Fibroblast of gingiva (primary cell): ENCODE measurements at regions not wholly inside any gene's neighbourhood (a gene's known extent, or its start where the extent isn't known, plus 50 kb on each side); places are given as distances from the start of the nearest gene placed in this dataset.
A peak's percentile ranks its signal among the peaks of the same experiment; 100 is the strongest.
"Not testable (repeated sequence)": the region's sequence is repeated elsewhere in the genome, so short reads cannot be mapped to it uniquely, and the experiment has no call there.

ENCODE experiments used
- DNase-seq: peaks from one replicate; pipeline ENCODE4 v3.0.0-alpha.2; 2011; ENCODE audit warnings: low read depth

DNA sequence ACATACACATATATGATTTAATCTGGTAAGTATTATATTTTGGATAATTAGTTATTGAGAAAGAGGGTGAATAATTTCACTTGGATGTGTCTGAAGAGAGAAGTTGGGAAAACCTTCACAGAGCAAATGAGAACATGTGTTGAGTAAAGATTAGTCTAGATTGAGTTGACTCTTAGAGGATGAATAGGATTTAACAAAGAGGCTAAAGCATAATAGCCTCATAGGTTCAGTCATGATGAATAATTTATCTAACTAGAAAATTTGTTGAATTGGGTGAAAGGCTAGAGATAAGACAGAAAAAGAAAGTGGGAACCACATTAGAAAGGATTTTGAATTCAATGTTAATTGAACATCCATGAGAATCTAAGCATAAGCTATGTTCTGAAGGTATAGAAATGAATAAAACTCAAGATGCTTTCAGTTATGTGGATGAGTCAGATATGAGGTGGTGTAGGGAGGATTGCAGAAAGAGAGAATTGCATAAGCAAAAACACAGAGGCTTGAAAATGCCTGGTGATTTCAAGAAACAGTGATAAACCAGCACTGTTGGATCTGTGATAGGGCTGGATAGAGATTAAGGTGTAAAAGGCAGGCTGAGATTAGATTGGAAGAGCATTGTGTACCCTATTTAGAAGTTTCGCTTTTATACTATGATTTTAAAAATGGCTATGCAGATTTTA is 207.6 kb upstream of the NR3C2 start:
- DNase-seq = no peak

DNA sequence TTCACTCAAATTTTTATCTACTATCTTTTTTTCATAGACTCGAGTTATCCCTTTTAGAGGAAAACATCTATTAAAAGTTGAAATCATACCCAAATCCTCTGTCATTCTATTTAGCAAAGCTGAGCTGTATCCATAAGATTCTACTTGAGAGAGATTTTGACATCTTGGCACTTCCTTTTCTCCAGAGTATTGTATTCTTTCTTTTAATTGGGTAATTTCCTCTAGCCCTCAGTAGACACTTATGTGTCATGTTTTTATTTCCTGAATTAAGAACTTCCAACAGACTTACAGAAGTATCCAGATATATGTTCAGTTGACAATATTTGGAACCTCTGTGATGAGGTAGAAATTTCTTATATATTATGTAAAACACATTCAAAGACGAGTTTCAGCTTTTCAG is 201.6 kb upstream of the NR3C2 start:
- DNase-seq = no peak

DNA sequence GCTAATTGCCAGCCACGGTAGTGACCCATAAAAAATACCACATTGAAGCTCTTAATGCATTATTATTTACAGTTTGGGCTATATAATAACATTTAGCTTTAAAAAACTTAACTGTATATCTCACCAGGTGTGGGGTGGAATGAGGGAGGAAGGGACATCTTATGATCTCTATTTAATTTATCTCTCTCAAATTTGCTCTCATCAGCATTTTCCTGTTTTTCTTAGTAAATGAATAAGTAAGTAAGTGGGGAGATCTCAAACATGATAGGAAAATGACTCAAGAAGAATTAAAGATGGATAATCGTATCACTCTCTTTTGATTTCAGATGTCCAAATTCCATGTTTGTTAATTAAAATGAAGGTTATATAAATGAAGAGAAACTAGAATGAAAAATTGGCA is 200.7 kb upstream of the NR3C2 start:
- no peak for DNase-seq

DNA sequence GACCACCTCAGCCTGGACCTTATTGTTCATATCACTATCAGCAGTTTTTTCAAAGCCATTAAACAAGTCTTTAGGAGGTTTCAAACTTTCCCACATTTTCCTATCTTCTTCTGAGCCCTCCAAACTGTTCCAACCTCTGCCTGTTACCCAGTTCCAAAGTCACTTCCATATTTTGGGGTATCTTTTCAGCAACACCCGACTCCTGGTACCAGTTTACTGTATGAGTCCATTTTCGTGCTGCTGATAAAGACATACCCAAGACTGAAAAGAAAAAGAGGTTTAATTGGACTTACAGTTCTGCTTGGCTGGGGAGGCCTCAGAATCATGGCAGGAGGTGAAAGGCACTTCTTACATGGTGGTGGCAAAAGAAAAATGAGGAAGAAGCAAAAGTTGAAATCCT is 195.9 kb upstream of the NR3C2 start:
- not testable (repeated sequence) for DNase-seq

DNA sequence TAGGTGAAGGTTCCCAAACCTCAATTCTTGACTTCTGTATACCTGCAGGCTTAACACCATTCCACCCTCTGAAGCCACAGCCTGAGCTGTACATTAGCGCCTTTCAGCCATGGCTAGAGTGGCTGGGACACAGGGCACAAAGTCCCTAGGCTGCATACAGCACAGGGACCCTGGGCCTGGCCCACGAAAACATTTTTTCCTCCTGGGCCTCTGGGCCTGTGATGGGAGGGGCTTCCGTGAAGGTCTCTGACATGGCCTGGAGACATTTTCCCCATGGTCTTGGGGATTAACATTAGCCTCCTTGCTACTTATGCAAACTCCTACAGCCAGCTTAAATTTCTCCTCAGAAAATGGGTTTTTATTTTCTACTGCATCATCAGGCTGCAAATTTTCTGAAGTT is 195.2 kb upstream of the NR3C2 start:
- not testable (repeated sequence) for DNase-seq

DNA sequence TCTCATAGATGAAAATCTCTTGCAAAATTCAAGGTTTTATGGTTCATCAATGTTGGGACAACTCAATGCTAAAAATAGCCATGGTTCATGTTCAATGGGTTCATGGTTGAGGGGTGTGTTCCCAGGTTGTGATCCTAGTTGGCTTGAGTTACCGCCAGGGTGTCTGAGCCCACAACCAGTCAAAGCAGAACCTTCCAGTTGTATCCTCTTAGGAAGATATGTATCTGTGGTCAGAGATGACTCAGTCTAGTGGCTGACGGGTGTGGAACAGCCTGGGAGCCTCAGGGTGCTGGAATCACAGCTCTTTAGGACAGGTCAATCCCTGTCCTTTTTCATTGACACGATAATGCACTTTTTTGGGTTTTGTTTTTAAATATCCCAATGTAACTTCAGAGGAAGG is 192.3 kb upstream of the NR3C2 start:
- DNase-seq = no peak

DNA sequence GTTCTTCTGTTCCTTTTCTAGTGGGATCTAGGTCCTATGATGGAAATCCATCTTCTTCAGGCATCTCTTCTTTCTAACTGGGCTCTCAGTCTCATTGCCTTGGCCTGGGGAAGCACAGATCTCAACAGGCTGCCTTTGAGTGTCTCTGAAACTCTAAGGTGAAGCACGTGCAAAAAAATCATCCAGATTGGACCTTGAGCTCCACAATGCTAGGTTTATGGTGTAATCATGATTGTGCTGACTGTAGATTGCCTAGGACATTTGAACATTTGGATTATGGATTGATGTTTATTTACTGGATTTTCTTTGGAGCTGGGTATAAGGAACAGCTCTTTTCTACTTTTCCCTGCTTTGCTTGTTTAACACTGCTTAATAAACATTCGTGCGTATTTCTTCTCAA is 191.5 kb upstream of the NR3C2 start:
- DNase-seq = no peak

DNA sequence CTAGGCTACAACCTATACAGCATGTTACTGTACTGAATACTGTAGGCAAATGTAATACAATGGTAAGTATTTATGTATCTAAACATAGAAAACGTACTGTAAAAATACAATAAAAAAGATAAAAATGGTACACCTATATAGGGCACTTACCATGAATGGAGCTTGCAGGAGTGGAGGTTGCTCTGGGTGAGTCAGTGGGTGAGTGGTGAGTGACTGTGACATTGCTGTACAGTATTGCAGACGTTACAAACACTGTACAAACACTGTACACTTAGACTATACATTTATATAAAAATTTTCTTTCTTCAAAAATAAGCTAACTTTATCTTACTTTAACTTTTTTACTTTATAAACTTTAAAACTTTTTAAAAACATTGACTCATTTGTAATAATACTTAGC is 190.3 kb upstream of the NR3C2 start:
- no peak for DNase-seq

DNA sequence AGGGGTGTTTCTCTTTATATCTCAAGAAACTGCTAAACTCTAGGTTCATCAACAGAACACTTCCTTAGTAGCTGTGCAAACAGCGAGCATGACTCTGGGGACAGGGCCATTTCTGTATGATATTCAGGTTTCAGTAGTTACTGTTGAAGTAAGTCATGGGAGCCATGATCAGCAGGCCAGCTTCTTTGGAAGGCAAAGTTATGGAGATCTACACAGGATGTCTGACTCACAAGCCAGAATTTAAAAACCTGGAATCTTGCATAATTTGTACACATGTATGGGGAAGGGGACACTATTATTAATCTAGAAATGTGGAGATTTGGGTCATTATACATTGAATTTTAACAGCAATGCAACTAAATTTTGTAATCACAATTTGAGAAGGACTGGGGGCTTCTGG is 187.8 kb upstream of the NR3C2 start:
- DNase-seq = no peak

DNA sequence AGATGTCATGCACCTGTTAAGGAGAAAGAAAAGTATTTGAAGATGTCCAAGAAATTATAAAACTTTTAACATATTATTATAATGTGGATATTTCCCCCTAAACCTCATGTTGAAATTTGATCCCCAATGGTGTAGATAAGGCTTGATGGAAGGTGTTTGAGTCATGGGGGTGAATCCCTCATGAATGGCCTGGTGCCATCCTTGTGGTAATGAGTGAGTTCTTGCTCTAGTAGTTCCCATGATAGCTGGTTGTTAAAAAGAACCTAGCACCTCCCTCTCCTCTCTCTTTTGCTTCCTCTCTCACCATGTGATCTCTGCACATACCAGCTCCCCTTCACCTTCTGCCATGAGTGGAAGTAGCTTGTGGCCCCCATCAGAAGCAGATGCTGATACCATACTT is 176.6 kb upstream of the NR3C2 start:
- no peak for DNase-seq

DNA sequence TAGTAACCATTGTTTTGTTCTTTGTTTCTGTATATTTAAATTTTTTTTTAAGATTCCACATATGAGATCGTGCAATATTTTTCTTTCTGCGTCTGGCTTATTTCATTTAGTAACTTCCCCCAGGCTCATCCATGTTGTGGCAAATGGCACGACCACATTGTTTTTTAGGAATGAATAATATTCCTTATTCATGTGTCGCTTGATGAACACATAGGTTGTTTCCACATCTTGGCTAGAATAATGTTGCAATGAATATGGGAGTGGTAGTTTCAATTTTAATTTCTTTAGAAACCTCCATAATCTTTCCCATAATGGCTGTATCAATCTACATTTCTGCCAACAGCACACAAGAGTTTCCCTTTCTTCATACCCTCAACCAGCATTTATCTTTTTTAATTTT is 166.8 kb upstream of the NR3C2 start:
- no peak for DNase-seq

DNA sequence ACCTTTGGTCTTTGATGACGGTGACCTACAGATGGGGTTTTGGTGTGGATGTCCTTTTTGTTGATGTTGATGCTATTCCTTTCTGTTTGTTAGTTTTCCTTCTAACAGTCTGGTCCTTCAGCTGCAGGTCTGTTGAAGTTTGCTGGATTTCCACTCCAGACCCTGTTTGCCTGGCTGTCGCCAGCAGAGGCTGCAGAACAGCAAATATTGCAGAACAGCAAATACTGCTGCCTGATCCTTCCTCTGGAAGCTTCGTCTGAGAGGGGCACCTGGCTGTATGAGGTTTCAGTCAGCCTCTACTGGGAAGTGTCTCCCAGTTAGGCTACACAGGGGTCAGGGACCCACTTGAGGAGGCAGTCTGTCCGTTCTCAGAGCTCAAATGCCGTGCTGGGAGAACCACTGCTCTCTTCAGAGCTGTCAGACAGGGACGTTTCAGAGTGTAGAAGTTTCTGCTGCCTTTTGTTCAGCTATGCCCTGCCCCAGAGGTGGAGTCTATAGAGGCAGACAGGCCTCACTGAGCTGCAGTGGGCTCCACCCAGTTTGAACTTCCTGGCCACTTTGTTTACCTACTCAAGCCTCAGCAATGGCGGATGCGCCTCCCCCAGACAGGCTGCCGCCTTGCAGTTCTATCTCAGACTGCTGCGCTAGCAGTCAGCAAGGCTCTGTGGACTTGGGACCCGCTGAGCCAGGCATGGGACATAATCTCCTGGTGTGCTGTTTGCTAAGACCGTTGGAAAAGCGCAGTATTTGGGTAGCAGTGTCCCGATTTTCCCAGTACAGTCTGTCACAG is 156.4 kb upstream of the NR3C2 start:
- not testable (repeated sequence) for DNase-seq

DNA sequence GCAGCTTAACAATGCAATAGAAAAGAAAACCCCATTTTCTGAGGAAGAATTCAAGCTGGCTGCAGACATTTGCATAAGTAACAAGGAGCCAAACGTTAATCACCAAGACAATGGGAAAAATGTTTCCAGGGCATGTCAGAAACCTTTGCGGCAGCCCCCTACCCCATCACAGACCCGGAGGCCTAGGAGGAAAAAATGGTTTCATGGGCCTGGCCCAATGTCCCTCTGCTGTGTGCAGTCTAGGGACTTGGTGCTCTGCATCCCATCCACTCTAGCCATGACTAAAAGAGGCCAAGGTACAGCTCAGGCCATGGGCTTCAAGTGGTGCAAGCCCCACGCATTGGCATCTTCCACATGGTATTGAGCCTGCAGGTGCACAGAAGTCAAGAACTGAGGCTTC is 147.0 kb upstream of the NR3C2 start:
- DNase-seq = no peak

DNA sequence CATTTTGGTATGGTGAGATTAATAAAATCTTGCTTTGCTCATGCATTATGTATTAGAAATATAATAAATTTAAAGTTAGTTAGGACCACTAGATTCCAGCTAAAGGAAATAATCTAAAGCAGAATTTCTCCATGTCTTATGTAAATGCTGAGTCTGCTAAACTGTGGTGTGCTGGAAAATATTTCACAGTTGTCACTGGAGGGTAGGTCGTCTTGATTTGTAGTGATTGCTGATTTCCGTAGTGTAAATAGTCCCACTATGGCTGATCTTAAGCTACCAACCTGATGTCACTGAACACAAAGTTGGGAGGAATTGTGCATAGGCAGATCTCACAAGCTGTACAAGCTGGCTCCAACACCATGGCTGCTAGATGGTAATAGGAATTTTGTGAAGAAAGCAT is 133.4 kb upstream of the NR3C2 start:
- DNase-seq = no peak

DNA sequence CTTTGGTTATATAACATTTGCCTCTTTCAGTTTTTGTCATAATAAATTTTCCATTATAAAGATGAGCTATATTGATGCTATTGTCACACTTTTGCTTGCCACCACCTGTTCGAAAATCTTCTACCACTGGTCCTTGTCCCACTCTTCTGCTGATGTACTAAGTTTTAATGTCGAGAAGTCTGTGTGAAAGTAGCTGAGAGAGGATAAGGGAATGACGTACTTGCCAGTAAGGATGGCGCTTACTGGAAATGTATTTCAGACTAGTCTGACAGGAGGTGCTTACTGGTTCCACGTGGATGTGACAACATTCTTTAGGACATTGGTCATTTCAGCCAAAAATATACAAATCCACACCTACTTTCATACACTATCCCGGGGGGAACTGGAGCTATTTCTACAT is 132.7 kb upstream of the NR3C2 start:
- no peak for DNase-seq

DNA sequence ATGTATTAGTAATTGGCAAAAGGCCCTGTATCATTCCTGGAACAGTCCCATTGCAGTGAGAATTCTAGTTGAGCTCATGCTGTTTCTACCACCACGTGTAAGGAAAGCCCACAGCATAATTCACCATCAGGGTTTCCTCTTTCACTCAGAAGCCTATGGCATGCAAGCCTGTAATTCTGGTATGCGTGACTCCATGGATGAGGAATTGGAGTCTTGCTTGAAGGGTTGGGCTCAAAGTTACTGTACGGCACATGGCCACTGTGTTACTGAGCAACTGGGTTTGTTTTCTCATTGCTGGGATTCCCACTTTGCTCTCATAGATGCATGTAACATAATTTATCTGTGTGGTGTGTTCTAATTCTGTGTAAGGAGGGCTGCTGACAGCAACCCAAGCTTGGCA is 132.3 kb upstream of the NR3C2 start:
- peak; percentile 60 for DNase-seq

DNA sequence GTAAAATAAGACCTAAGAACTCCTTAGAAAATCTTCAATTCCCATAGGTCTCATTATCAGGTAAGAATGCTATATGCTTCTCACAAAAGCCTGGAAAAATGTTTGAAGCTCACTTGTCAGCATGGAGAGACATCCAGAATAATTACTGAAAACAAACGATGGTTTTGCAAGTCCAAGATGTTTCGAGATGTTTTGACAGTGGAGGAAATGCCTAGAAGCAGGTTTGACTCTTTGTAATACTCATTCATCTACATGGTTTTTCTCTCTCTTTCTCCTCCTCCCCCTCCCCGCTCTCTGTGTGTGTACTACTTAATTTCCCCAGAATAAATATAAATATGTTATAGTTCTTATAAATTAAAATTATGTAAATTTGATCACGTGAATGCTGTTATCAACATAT is 131.9 kb upstream of the NR3C2 start:
- DNase-seq = no peak

DNA sequence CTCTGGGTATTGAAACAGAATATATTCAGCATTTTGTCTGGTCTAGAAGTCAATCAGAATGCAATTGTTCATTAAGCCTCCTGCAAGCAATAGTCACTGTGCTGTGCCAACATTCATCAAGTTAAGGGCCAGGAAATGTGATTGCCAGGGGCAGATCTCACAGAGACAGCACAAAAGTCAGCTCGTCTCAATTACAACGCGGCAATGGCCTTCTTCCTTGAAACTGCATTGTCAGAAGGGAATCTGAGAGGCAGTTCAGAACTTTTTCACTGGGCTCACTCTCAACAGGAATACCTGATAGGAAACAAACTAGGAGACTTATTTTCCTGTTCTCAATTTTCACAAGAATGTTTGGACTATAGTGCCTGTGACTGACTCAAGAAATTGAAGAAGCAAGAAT is 131.1 kb upstream of the NR3C2 start:
- DNase-seq = no peak

DNA sequence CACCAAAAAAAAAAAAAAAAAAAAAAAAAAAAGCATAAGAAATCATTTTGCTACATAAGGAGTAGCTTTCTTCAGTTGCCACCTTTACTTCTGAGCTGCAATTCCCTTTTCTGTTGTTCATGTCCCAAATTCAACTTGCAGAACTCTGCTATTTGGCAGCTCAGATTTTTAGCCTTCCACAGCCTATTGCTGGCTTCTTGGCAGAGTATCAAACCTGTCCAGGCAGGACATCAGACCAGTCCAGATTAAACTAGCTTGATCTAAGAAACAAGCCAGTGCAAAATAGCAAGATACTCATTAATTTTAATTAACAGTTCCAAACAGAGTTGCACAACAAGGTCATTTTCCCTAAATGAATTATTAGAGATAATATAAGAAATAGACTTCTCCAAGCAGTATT is 123.6 kb upstream of the NR3C2 start:
- no peak for DNase-seq

DNA sequence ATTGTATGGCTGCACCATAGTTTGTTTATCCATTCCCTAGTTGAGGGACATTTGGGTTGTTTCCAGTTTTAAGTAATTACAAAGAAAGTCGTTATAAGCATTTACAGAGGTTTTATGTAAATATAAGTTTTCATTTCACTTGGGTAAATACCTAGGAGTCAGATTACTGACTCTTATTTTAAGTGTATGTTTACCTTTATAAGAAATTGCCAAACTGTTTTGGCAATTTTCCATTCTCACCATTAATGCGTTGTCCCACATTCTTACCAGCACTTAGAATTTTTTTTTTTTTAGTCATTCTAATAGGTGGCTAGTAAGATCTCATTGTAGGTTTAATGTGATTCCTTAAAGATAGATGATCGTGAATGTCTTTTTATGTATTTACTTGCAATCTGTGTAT is 121.5 kb upstream of the NR3C2 start:
- no peak for DNase-seq

DNA sequence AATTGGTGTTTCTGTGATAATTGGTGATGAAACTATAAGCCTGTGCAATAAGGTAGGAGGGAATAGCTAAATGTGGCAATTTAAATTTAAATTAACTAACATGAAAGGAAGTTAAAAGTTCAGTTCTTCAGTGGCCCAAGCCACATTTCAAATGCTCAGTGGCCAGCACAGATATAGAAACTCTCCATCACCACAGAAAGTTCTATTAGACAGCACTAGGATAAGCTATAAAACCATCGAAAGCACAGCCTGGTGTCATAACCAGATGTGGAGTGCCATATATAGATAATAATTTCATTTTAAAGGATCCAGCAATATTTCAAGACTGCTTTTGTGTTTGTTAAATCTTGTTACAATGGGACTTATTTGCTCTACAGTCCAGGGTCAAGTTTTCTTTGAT is 119.3 kb upstream of the NR3C2 start:
- no peak for DNase-seq

DNA sequence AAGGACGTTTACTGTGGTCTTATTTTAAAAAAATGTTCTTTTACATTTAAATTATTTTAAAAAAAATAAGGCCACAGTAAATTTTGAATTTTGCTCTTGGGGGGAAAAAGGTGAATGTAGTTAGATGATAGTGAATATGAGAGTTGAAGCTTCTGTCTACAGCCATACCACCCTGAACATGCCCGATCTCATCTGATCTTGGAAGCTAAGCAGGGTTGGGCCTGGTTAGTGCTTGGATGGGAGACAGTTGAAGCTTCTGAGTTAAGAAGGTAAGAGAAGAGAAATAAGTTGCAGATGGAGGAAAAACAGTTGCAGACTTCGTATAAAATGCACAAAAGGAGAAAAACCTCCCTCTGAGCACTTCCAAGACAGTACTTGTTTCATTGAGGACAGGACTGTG is 115.6 kb upstream of the NR3C2 start:
- no peak for DNase-seq

DNA sequence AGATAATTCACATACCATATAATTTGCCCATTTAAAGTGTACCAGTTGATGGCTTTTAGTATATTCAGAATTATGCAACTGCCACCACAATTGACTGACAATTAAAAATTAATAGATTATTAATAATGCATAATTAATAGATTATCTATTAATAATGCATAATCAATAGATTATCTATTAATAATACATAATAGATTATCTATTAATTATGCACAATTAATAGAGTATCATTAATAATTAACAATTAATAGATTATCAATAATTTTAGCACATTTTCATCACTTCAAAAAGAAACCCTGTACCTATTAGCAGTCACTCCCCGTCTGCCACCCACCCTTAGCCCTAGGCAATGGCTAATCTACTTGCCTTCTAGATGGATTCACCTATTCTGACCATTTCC is 108.6 kb upstream of the NR3C2 start:
- DNase-seq = no peak
